ENCODE measurements at regions not wholly inside any gene's neighbourhood (a gene's known extent, or its start where the extent isn't known, plus 50 kb on each side); places are given as distances from the start of the nearest gene placed in this dataset.
"Not testable (repeated sequence)": the region's sequence is repeated elsewhere in the genome, so short reads cannot be mapped to it uniquely, and the experiment has no call there.

GRCh38 chr7:152516216-152516615 is 80.4 kb upstream of the KMT2C start:
- Histone ChIP-seq H3K9ac (ENCODE audit: low read length) (no peak overlapping the region), H2AFZ (ENCODE audit: low read length) (no peak overlapping the region), H3K79me2 (ENCODE audit: low read length) (no peaks in the 10 kb centered on the region), H4K20me1 (ENCODE audit: insufficient read depth, low read depth, low read length) (no peaks in the 10 kb centered on the region), H3K36me3 (ENCODE audit: insufficient read depth, low read length) (peaks cover 6% of the 10 kb centered on the region; the same call in 1 of the 2 replicates), H3K9me2 (replicated peaks; ENCODE audit: insufficient read depth, low read length) (no peaks in the 10 kb centered on the region), H3K4me2 (ENCODE audit: low read depth, low read length, poor library complexity, severe bottlenecking) (no peak overlapping the region), H3K4me1 (ENCODE audit: low read length) (no peaks in the 10 kb centered on the region), H3K4me3 (ENCODE audit: low read length) (no peak overlapping the region), H3K9me3 (ENCODE audit: low read length) (peaks cover 7% of the 10 kb centered on the region), H3K27me3 (ENCODE audit: low read length) (no peaks in the 10 kb centered on the region; the same call in 1 of the 2 replicates), H3K27ac (ENCODE audit: low read length) (no peak overlapping the region)
- DNase-seq: no peak

DNA sequence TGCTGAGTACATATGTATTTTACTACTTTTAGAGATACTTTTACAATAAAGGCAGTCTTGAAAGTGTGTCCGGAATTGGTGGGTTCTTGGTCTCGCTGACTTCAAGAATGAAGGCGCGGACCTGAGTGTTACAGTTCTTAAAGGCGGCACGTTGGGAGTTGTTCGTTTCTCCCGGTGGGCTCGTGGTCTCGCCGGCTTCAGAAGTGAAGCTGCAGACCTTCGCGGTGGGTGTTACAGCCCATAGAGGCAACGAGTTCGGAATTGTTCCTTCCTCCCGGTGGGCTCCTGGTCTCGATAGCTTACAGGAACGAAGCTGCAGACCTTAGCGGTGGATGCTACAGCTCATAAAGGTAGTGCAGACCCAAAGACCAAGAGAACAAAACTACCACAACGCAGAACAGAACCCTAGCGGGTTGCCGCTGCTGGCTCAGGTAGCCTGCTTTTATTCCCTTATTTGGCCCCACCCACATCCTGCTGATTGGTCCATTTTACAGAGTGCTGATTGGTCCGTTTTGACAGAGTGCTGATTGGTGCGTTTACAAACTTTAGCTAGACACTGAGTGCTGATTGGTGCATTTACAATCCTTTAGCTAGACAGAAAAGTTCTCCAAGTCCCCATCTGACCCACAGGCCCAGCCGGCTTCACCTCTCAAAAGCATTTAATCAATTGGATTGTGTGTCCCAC is 79.6 kb upstream of the KMT2C start:
- not testable (repeated sequence) for H3K9me2 ChIP-seq (replicated peaks; ENCODE audit: insufficient read depth, low read length); H3K4me1 ChIP-seq (ENCODE audit: low read length); H3K9me3 ChIP-seq (ENCODE audit: low read length); H3K4me2 ChIP-seq (ENCODE audit: low read depth, low read length, poor library complexity, severe bottlenecking); H3K27me3 ChIP-seq (ENCODE audit: low read length); H4K20me1 ChIP-seq (ENCODE audit: insufficient read depth, low read depth, low read length); H3K27ac ChIP-seq (ENCODE audit: low read length); H3K36me3 ChIP-seq (ENCODE audit: insufficient read depth, low read length); H3K79me2 ChIP-seq (ENCODE audit: low read length); H3K4me3 ChIP-seq (ENCODE audit: low read length); DNase-seq; H3K9ac ChIP-seq (ENCODE audit: low read length); H2AFZ ChIP-seq (ENCODE audit: low read length)

GRCh38 chr7:152514771-152515105 is 78.9 kb upstream of the KMT2C start:
- Histone ChIP-seq H3K4me1 (ENCODE audit: low read length) (no peaks in the 10 kb centered on the region), H3K9ac (ENCODE audit: low read length) (no peak overlapping the region), H3K27ac (ENCODE audit: low read length) (no peak overlapping the region), H3K9me3 (ENCODE audit: low read length) (peaks cover 7% of the 10 kb centered on the region), H3K4me2 (ENCODE audit: low read depth, low read length, poor library complexity, severe bottlenecking) (no peak overlapping the region), H3K79me2 (ENCODE audit: low read length) (no peaks in the 10 kb centered on the region), H3K36me3 (ENCODE audit: insufficient read depth, low read length) (peaks cover 6% of the 10 kb centered on the region; the same call in 1 of the 2 replicates), H2AFZ (ENCODE audit: low read length) (no peak overlapping the region), H3K27me3 (ENCODE audit: low read length) (no peaks in the 10 kb centered on the region; the same call in 1 of the 2 replicates), H4K20me1 (ENCODE audit: insufficient read depth, low read depth, low read length) (no peaks in the 10 kb centered on the region), H3K9me2 (replicated peaks; ENCODE audit: insufficient read depth, low read length) (no peaks in the 10 kb centered on the region), H3K4me3 (ENCODE audit: low read length) (no peak overlapping the region)
- DNase-seq: no peak

DNA sequence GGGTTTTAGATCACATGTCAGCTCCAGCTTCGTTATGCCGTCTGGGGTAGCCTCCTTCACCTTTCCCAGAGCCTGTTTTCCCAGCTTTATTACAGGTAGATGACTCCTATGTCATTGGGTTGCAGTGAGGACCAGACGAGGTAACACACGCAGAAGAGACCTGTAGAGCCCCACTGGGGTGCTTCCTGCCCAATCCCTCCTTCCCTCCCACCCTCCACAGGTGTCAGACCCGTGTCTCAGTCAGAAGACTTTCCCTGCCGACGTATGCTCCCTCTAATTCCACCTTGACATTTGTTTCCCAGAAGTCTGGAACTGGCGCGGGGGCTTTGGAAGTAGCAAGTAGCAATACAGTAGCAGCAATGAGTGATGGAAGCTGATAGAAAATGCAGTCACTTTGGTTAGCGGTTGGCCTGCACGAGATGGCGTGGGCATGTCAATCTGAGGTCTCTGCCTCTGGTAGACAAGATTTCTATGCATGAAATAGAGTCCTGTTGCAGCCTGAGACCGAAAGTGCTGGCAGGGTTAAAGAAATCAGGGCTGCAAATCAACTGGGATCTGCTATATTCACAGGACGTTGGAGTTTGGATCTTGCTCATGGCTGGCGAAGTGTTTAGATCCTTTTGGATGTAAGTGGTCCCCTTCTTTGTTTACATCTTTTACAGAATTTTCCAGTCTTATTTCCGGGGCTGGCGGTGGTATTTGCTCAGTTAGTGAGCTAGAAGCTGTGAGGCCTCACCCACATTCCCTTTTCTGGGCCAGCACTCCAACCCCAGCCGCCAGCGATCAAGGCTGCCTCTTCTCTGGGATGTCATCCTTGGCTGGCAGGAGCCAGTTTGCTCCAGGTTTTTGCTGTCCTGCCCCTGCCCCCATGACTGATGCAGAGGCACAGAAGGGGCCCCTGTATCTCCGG is 78.3 kb upstream of the KMT2C start:
- Histone ChIP-seq H3K9ac (ENCODE audit: low read length) (no peak overlapping the region), H4K20me1 (ENCODE audit: insufficient read depth, low read depth, low read length) (no peaks in the 10 kb centered on the region), H3K79me2 (ENCODE audit: low read length) (no peaks in the 10 kb centered on the region), H3K27ac (ENCODE audit: low read length) (no peak overlapping the region), H3K27me3 (ENCODE audit: low read length) (no peaks in the 10 kb centered on the region; the same call in 1 of the 2 replicates), H2AFZ (ENCODE audit: low read length) (no peak overlapping the region), H3K9me3 (ENCODE audit: low read length) (peaks cover 2% of the 10 kb centered on the region), H3K4me1 (ENCODE audit: low read length) (no peaks in the 10 kb centered on the region), H3K9me2 (replicated peaks; ENCODE audit: insufficient read depth, low read length) (no peaks in the 10 kb centered on the region), H3K4me3 (ENCODE audit: low read length) (no peak overlapping the region), H3K4me2 (ENCODE audit: low read depth, low read length, poor library complexity, severe bottlenecking) (no peak overlapping the region), H3K36me3 (ENCODE audit: insufficient read depth, low read length) (peaks cover 2% of the 10 kb centered on the region; the same call in 1 of the 2 replicates)
- DNase-seq: peak; percentile 33

DNA sequence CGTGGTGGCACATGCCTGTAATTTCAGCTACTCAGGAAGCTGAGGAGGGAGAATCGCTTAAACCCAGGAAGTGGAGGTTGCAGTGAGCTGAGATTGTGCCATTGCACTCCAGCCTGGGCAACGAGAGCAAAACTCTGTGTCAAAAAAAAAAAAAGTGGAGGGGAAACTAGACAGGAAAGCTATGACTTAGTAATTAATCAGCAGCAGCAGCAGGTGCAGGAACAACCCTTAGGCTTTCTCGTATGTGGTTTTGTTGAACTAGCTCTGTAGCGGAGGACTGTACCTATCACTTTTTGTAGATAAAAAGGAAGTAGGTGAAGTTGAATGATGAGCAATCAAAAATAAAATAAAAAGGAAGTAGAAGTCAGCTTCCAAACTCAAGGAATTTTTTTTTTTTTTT is 76.9 kb upstream of the KMT2C start:
- DNase-seq: peak; percentile 17
- H3K9me3 ChIP-seq (ENCODE audit: low read length): no peaks in the 10 kb centered on the region

DNA sequence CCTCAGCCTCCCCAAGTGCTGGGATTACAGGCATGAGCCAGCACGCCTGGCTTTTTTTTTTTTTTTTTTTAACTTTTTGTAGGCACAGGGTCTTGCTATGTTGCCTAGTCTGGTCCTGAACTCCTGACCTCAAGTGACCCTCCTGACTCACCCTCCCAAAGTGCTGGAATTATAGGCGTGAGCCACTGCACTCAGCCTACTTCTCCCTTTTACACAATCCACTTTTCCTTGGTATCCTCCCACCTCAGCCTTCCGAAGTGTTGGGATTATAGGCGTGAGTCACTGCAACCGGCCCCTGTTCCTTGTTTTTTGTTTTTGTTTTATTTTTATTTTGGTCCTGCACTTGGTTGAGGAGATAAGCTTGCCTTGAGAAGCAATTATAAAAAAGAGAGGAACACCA is 75.9 kb upstream of the KMT2C start:
- no peaks in the 10 kb centered on the region for H3K36me3 ChIP-seq (ENCODE audit: insufficient read depth, low read length)
- no peak overlapping the region for H3K9ac ChIP-seq (ENCODE audit: low read length)
- no peaks in the 10 kb centered on the region for H3K4me1 ChIP-seq (ENCODE audit: low read length)
- H3K9me3 ChIP-seq (ENCODE audit: low read length): no peaks in the 10 kb centered on the region
- no peaks in the 10 kb centered on the region for H3K9me2 ChIP-seq (replicated peaks; ENCODE audit: insufficient read depth, low read length)
- no peaks in the 10 kb centered on the region for H3K79me2 ChIP-seq (ENCODE audit: low read length)
- no peak for DNase-seq
- no peak overlapping the region for H3K4me3 ChIP-seq (ENCODE audit: low read length)
- H3K27me3 ChIP-seq (ENCODE audit: low read length): no peaks in the 10 kb centered on the region
- H3K4me2 ChIP-seq (ENCODE audit: low read depth, low read length, poor library complexity, severe bottlenecking): no peak overlapping the region
- no peak overlapping the region for H2AFZ ChIP-seq (ENCODE audit: low read length)
- no peaks in the 10 kb centered on the region for H4K20me1 ChIP-seq (ENCODE audit: insufficient read depth, low read depth, low read length)
- H3K27ac ChIP-seq (ENCODE audit: low read length): no peak overlapping the region

More for the DNA sequence above, 76.9 kb upstream of the KMT2C start:
- H3K9ac ChIP-seq (ENCODE audit: low read length): no peak overlapping the region
- H3K27me3 ChIP-seq (ENCODE audit: low read length): no peaks in the 10 kb centered on the region
- no peak overlapping the region for H3K4me3 ChIP-seq (ENCODE audit: low read length)
- no peaks in the 10 kb centered on the region for H4K20me1 ChIP-seq (ENCODE audit: insufficient read depth, low read depth, low read length)
- H3K4me2 ChIP-seq (ENCODE audit: low read depth, low read length, poor library complexity, severe bottlenecking): no peak overlapping the region
- no peaks in the 10 kb centered on the region for H3K4me1 ChIP-seq (ENCODE audit: low read length)
- no peaks in the 10 kb centered on the region for H3K9me2 ChIP-seq (replicated peaks; ENCODE audit: insufficient read depth, low read length)
- no peaks in the 10 kb centered on the region for H3K36me3 ChIP-seq (ENCODE audit: insufficient read depth, low read length)
- H3K79me2 ChIP-seq (ENCODE audit: low read length): no peaks in the 10 kb centered on the region
- no peak overlapping the region for H3K27ac ChIP-seq (ENCODE audit: low read length)
- H2AFZ ChIP-seq (ENCODE audit: low read length): no peak overlapping the region

- no peaks in the 10 kb centered on the region for H3K4me1 ChIP-seq (ENCODE audit: low read length)
- no peaks in the 10 kb centered on the region for H3K9me2 ChIP-seq (replicated peaks; ENCODE audit: insufficient read depth, low read length)
- H3K27ac ChIP-seq (ENCODE audit: low read length): no peak overlapping the region
- no peaks in the 10 kb centered on the region for H4K20me1 ChIP-seq (ENCODE audit: insufficient read depth, low read depth, low read length)
- no peaks in the 10 kb centered on the region for H3K27me3 ChIP-seq (ENCODE audit: low read length)
- no peaks in the 10 kb centered on the region for H3K36me3 ChIP-seq (ENCODE audit: insufficient read depth, low read length)
- DNase-seq: no peak
- no peak overlapping the region for H3K4me2 ChIP-seq (ENCODE audit: low read depth, low read length, poor library complexity, severe bottlenecking)
- no peaks in the 10 kb centered on the region for H3K9me3 ChIP-seq (ENCODE audit: low read length)
- H3K4me3 ChIP-seq (ENCODE audit: low read length): no peak overlapping the region
- H2AFZ ChIP-seq (ENCODE audit: low read length): no peak overlapping the region
- no peaks in the 10 kb centered on the region for H3K79me2 ChIP-seq (ENCODE audit: low read length)
- no peak overlapping the region for H3K9ac ChIP-seq (ENCODE audit: low read length)
These were observed 72.9 kb upstream of the KMT2C start for GRCh38 chr7:152508701-152509100.

DNA sequence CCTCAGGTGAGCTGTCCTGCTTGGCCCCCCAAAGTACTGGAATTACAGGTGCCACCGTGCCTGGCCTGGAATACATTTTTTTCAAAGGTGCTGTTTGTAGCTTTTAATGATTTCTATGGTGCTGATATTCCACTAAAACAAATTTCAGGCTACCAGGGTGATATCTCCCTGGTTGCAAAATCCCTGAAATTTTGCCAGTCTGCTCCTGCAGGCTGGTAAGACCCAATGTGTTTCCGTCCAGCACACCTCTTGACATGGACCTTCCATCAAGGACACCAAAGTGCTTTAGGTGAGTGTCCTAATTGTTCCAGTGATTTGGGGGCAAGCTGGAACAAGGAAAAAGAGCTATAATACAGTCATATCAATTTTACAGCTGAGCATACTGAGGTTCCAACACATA is 69.8 kb upstream of the KMT2C start:
- Histone ChIP-seq H3K4me2 (ENCODE audit: low read depth, low read length, poor library complexity, severe bottlenecking) (no peak overlapping the region), H3K4me3 (ENCODE audit: low read length) (no peak overlapping the region), H2AFZ (ENCODE audit: low read length) (no peak overlapping the region), H3K4me1 (ENCODE audit: low read length) (no peaks in the 10 kb centered on the region), H3K9ac (ENCODE audit: low read length) (no peak overlapping the region), H3K36me3 (ENCODE audit: insufficient read depth, low read length) (no peaks in the 10 kb centered on the region), H3K9me3 (ENCODE audit: low read length) (no peaks in the 10 kb centered on the region), H3K79me2 (ENCODE audit: low read length) (no peaks in the 10 kb centered on the region), H3K27ac (ENCODE audit: low read length) (no peak overlapping the region), H3K9me2 (replicated peaks; ENCODE audit: insufficient read depth, low read length) (no peaks in the 10 kb centered on the region), H4K20me1 (ENCODE audit: insufficient read depth, low read depth, low read length) (no peaks in the 10 kb centered on the region), H3K27me3 (ENCODE audit: low read length) (no peaks in the 10 kb centered on the region)
- DNase-seq: no peak

Data from Karpas-422 (cell line).